Uterus (tissue), 3 donors: ENCODE measurements at regions not wholly inside any gene's neighbourhood (a gene's known extent, or its start where the extent isn't known, plus 50 kb on each side); places are given as distances from the start of the nearest gene placed in this dataset.
"Not testable (repeated sequence)": the region's sequence is repeated elsewhere in the genome, so short reads cannot be mapped to it uniquely, and the experiment has no call there.

Experiments
- DNase-seq, 2 donors: peaks; one replicate each; pipeline ENCODE4 v3.0.0-alpha.2; 2019 to 2020
- H3K27ac ChIP-seq, 2 donors: fragments of 200-600 bp; sonication (generic); 1 replicate in 1 of 2; 2 replicates in 1 of 2; pipeline ENCODE4 v1.5.1; 2016 to 2018
- H3K27me3 ChIP-seq, 2 donors: fragments of 200-600 bp; sonication (generic); one replicate each; pipeline ENCODE4 v1.5.1; 2018 to 2019; ENCODE audit warnings: control low read depth in 1 of 2
- H3K36me3 ChIP-seq, 2 donors: fragments of 200-600 bp; sonication (generic); one replicate each; pipeline ENCODE4 v1.5.1; 2019; ENCODE audit warnings: control low read depth in 1 of 2
- H3K4me1 ChIP-seq, 2 donors: fragments of 200-600 bp; sonication (generic); one replicate each; pipeline ENCODE4 v1.5.1; 2018 to 2019; ENCODE audit warnings: control low read depth in 1 of 2
- H3K4me3 ChIP-seq, 2 donors: fragments of 200-600 bp; sonication (generic); 1 replicate in 1 of 2; 2 replicates in 1 of 2; pipeline ENCODE4 v1.5.1; 2018 to 2019; ENCODE audit warnings: mild to moderate bottlenecking in 1 of 2
- H3K9me3 ChIP-seq, 2 donors: fragments of 200-600 bp; sonication (generic); one replicate each; pipeline ENCODE4 v1.5.1; 2019; ENCODE audit warnings: control low read depth in 1 of 2
- CTCF ChIP-seq, 4 experiments: fragments of 200-600 bp in 2 of 4; fragments of 450-650 bp in 2 of 4; sonication (generic) in 2 of 4; IDR thresholded peaks; one replicate each; pipeline ENCODE4 v1.5.1; 2016 to 2019; ENCODE audit warnings: antibody characterized with exemption in 4 of 4, mild to moderate bottlenecking in 2 of 4, moderate library complexity in 1 of 4
- POLR2A ChIP-seq, 2 donors: fragments of 450-650 bp; IDR thresholded peaks; one replicate each; pipeline ENCODE4 v1.6.1; 2016; ENCODE audit warnings: antibody characterized with exemption in 2 of 2, mild to moderate bottlenecking in 1 of 2, moderate library complexity in 1 of 2
- intact Hi-C: fragments of 100-400 bp; cut with DNase I; formaldehyde crosslinking; loops from one replicate; pipeline ENCODE4 v1.15.1; 2023; ENCODE audit warnings: low total_unique reads
- donor health status: DM: yes; HTN: yes; CAD: no.

GRCh38 chr12:75628916-75629315, 117.5 kb upstream of the KRR1 start:
- intact Hi-C loops: no loop called here
- Histone ChIP-seq H3K36me3 (no peaks in the 10 kb centered on the region), H3K4me1 (no peaks in the 10 kb centered on the region), H3K4me3 (no peak overlapping the region), H3K27ac (no peak overlapping the region), H3K27me3 (no peaks in the 10 kb centered on the region), H3K9me3 (no peaks in the 10 kb centered on the region)
- DNase-seq: no peak
- no peak for TF ChIP-seq CTCF (IDR thresholded peaks at IDR 0.05)

- TF ChIP-seq POLR2A (IDR thresholded peaks at IDR 0.05) (no peak), CTCF (IDR thresholded peaks at IDR 0.05) (no peak)
- intact Hi-C loops: no loop called here
These were observed 117.1 kb upstream of the KRR1 start for GRCh38 chr12:75628511-75628910.

GRCh38 chr12:75623631-75624154, 112.3 kb upstream of the KRR1 start:
- Histone ChIP-seq H3K36me3 (no peaks in the 10 kb centered on the region), H3K27ac (no peak overlapping the region), H3K27me3 (no peaks in the 10 kb centered on the region), H3K4me1 (no peaks in the 10 kb centered on the region), H3K4me3 (no peak overlapping the region), H3K9me3 (no peaks in the 10 kb centered on the region)
- TF ChIP-seq CTCF (IDR thresholded peaks at IDR 0.05): no peak
- no peak for TF ChIP-seq POLR2A (IDR thresholded peaks at IDR 0.05)
- intact Hi-C loops: no loop called here
- no peak for DNase-seq

More at GRCh38 chr12:75628511-75628910, 117.1 kb upstream of the KRR1 start:
- DNase-seq: no peak
- Histone ChIP-seq H3K4me1 (no peaks in the 10 kb centered on the region), H3K9me3 (no peaks in the 10 kb centered on the region), H3K27me3 (no peaks in the 10 kb centered on the region), H3K36me3 (no peaks in the 10 kb centered on the region), H3K4me3 (no peak overlapping the region), H3K27ac (no peak overlapping the region)

GRCh38 chr12:75622492-75622891, 111.1 kb upstream of the KRR1 start:
- intact Hi-C loops: no loop called here
- H3K4me1 ChIP-seq: no peaks in the 10 kb centered on the region
- no peak for TF ChIP-seq POLR2A (IDR thresholded peaks at IDR 0.05)
- no peak for DNase-seq
- H3K27me3 ChIP-seq: no peaks in the 10 kb centered on the region
- no peak overlapping the region for H3K27ac ChIP-seq
- no peaks in the 10 kb centered on the region for H3K9me3 ChIP-seq
- H3K36me3 ChIP-seq: no peaks in the 10 kb centered on the region
- no peak overlapping the region for H3K4me3 ChIP-seq

- H3K9me3 ChIP-seq, H3K27ac ChIP-seq, intact Hi-C loops, DNase-seq, H3K27me3 ChIP-seq, H3K4me1 ChIP-seq, H3K4me3 ChIP-seq, H3K36me3 ChIP-seq: not testable (repeated sequence)
These were observed 103.0 kb upstream of the KRR1 start for GRCh38 chr12:75614396-75614795.

- intact Hi-C loops: no loop called here
- Histone ChIP-seq H3K9me3 (no peaks in the 10 kb centered on the region), H3K27me3 (no peaks in the 10 kb centered on the region), H3K27ac (no peak overlapping the region), H3K4me1 (no peaks in the 10 kb centered on the region), H3K4me3 (no peak overlapping the region), H3K36me3 (no peaks in the 10 kb centered on the region)
- no peak for DNase-seq
- no peak for TF ChIP-seq POLR2A (IDR thresholded peaks at IDR 0.05)
- TF ChIP-seq CTCF (IDR thresholded peaks at IDR 0.05): no peak
These were observed 102.6 kb upstream of the KRR1 start for GRCh38 chr12:75613981-75614380.
